CD4-positive, alpha-beta T cell treated with Interleukin-21 for 1 hour (primary cell): ENCODE measurements at regions not wholly inside any gene's neighbourhood (a gene's known extent, or its start where the extent isn't known, plus 50 kb on each side); places are given as distances from the start of the nearest gene placed in this dataset.
"Not testable (repeated sequence)": the region's sequence is repeated elsewhere in the genome, so short reads cannot be mapped to it uniquely, and the experiment has no call there.

Source experiments
- DNase-seq: peaks from one replicate; pipeline ENCODE4 v3.0.0-alpha.2; 2020

DNA sequence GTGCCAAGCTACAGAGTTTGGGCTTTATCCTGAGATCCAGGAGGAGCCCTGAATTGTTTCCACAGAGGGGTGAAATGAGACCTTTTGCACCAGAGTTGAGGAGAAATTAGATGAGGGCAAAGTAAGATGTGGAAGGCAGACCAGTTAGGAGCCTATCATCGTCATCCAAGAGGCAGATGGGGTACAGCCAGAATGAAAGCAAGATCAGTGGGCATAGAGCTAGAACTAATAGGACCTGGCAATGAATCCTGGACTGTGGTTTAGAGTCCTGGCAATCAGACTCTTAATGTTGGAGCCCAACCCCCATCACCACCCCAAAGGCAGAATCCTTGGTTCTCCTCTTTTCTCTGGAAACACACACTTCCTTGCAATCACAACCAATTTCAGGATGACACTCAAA, 166.6 kb upstream of the HMGA2 start:
- DNase-seq: no peak

GRCh38 chr12:65658360-65658759, 165.9 kb upstream of the HMGA2 start:
- no peak for DNase-seq

- DNase-seq: no peak
Measured at GRCh38 chr12:65659681-65660080, 164.6 kb upstream of the HMGA2 start.

GRCh38 chr12:65660096-65660495, 164.2 kb upstream of the HMGA2 start:
- DNase-seq: no peak

DNA sequence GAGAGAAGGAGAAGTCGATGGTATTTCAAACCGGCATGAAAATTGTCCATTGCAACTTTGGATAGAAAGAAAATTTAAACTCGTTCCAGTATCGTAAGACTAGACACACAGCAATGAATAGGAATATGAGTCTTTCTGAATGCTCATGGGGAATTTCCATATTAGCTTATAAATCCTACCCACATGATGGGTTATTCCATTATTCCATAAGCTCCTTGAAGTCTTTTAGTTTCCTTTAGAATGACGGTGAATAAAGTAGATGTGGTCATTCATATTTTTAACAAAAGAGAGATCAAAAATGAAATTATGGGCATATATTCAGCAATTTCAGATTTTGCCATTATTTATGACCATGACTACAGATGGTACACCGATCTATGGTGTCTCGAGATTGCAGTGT, 163.4 kb upstream of the HMGA2 start:
- no peak for DNase-seq

DNA sequence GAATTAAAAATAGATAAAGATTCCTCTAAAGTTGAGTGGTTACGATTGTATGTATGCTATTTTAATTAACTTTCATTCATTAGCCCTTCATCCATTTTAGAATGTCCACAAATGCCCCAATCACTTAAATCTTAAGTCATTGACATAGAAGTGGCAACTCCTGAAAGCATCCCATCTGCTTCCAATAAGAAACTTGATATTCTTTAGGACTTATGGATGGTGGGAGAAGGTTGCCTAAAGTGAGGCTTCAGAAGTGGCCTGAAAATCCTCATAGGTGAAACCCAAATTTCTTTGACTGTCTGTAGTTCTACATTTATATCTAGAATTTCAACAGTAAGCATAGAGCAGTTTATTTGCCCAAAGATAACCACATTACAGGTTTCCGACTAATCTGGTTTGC, 161.7 kb upstream of the HMGA2 start:
- no peak for DNase-seq

- DNase-seq: no peak
Measured at GRCh38 chr12:65663097-65663496, 161.2 kb upstream of the HMGA2 start.

- no peak for DNase-seq
Measured at GRCh38 chr12:65663648-65664047, 160.6 kb upstream of the HMGA2 start.

- DNase-seq: no peak
Measured at GRCh38 chr12:65664715-65665250, 159.5 kb upstream of the HMGA2 start.

DNA sequence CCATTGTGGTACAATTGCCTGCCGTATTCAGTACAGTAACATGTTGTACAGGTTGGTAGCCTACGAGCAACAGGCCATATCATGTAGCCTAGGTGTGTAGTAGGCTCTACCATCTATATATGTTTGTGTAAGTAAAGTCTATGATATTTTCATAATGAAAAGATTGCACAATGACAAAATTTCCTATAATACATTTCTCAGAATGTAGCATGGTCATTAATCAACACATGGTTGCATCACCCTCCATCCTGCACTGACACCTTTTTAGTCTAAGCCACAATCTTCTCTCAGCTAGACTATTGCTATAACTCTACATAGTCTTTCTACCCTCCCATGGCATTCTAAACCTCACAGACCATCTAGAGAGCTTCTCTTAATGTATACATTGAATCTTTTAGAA, 158.5 kb upstream of the HMGA2 start:
- no peak for DNase-seq

DNA sequence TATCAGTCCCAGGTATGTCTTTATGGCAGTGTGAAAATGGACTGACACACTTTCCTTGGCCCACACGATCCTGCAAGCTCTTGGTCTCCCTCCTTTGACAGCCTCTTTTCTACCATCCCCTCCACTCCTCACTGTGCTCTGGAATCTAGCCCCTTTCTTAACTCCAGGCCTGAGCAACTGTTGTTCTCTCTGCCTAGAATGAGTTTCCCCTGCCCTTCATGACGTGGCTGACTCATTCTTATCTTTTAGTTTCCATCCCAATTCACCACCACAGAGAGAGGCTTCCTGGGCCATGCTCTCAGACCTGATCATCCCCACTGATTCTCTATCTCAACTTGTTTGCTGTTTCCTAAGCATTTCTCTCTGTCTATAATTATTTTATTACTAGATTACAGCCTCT, 157.4 kb upstream of the HMGA2 start:
- no peak for DNase-seq

- no peak for DNase-seq
Measured at GRCh38 chr12:65667932-65668331, 156.4 kb upstream of the HMGA2 start.

DNA sequence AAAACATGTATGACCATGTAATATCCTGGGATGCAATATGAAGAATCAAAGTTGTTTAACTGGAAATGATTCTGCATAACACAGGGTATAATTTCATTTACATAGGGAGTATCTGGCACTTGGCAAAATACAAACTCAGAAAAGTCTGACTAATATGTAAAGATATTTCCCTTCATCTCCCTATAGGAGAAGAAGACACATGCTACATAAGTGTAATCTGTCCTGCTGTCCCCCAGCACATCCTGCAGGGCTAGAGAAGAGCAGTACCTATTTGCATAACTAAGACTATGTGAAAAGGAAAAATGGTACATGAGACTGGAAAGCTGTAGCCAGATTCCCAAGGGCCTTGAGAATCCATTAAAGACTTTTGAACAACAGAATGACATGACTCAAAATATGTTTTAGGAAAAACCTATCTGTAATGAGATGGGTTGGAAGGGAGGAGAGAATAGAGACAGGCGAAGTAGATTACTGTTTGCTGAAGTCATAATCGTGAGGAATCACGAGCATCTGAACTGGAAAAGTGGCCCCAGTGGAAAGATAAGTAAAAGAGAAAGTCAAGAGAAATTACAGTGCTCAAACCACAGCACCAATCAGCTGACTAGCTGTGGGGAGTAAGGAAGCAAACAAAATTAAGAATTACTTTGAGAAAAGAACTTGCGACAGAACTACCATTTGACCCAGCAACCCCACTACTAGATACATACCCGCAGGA, 155.1 kb upstream of the HMGA2 start:
- DNase-seq: no peak

DNA sequence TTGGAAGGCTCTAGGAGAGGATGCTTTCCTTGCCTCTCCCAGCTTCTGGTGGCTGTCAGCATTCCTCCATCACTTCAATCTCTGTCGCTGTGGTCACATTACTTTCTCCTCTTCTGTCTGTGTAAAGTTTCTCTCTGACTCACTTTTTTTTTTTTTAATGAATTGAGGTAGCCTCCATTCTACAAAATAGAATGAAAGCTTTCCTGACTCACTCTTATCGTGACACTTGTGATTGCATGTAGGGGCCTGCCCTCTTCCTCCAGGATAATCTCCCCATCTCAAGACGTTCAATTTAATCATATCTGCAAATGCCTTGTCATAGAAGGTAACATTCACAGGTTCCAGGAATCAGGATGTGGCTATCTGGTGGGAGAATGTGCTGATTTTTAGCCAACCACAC, 153.5 kb upstream of the HMGA2 start:
- DNase-seq: no peak

DNA sequence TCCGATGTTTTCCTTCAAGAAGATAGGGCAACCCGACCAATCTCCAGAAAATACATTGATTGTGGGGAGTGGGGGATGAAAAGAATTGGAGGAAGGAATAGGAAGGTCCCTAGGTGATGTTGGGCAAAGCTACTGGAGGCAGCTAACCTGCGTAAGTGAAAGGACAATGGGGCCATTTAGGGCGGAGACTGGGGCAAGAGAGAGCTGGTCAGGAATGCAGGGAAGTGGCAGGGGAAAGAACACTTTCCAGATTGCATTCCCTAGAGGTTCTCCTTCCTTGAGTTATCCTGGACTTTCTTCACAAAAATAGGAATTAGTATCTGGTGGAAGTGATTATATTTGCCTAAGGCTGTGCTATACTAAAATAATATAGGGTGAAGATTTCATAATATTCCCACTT, 151.8 kb upstream of the HMGA2 start:
- DNase-seq: no peak

DNA sequence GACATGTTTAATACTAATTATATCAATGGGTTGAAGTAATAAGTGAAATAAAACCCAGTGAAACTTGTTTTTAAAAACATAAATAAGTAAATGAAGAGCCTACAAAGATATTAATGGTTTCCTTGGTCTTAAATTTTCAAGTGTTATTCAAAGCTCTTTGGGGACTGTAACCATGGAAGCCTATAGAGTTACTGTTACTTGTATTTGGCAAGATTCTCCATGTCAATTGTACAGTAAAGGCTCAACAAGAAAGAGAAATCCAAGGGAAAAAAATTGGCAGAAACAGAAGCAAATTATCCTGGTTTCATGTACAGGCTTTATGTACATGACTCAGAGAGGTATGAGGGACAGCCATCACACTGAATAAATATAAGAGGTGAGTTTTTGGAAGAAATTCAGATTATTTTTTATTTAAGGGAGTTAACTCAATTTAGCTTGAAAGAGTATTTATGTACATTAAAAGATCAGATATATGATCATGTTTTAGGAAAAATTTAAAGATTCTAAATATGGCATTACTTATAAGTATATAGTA, 151.1 kb upstream of the HMGA2 start:
- no peak for DNase-seq

DNA sequence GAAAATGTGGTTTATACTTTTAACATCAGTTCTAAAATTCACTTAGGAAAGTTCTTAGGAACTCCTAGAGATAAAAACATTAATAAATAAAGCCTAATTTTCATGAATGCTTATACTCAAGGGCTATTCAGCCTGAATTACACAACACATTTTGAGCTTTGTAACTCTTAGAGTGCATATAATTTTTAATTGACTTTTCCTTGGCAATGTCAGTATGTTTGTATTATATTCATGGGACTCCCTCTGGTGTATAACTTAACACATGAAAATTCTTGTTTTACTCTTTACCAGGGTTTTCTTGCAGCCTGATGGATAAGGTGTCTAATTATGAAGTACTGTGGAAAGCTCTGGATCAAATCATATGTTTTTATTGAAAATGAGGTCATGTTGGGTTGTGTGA, 150.6 kb upstream of the HMGA2 start:
- no peak for DNase-seq

GRCh38 chr12:65675141-65675621, 149.1 kb upstream of the HMGA2 start:
- DNase-seq: no peak

DNA sequence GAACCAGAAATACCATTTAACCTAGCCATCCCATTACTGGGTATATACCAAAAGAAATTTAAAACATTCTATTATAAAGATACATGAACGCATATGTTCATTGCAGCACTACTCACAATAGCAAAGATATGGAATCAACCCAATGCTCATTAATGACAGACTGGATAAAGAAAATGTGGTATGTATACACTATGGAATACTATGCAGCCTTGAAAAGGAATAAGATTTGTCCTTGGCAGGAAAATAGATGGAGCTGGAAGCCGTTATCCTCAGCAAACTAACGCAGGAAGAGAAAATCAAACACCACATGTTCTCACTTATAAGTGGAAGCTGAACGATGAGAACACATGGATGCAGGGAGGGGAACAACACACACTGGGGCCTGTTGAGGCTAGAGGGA, 146.1 kb upstream of the HMGA2 start:
- not testable (repeated sequence) for DNase-seq

DNA sequence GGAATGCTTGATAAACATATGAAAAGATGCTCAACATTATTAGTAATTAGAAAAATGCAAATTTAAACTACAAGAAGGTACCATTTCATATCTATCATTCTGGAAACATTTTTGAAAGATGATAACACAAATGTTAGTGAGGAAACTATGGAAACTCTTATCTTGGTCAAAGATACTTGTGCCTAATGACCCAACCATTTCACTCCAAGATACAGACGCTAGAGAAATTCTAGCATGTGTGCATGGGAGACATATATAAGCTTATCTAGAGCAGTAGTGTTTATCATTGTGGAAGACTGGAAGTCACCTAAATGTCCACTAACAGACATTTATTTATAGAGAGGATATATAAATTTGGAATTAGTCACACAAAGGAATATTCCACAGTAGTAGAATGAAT, 143.1 kb upstream of the HMGA2 start:
- DNase-seq: no peak

DNA sequence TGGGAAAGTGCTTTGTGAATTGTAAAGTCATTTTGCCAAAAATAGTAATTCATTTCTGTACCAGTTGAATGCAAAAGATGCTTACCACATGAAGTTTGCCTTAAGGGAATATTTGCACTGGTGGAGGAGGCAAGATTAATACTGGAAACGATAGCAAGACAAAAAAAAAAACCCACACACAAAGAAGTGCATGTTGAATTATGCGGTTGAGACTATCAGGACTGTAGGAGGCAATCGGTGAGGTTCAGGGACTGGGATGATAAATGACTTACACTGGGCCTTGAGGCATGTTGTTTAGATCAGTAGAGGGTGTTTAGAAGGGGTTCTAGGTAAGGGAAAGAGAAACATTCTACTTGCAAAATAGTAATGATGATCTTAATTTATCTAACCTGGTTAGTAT, 142.2 kb upstream of the HMGA2 start:
- no peak for DNase-seq

DNA sequence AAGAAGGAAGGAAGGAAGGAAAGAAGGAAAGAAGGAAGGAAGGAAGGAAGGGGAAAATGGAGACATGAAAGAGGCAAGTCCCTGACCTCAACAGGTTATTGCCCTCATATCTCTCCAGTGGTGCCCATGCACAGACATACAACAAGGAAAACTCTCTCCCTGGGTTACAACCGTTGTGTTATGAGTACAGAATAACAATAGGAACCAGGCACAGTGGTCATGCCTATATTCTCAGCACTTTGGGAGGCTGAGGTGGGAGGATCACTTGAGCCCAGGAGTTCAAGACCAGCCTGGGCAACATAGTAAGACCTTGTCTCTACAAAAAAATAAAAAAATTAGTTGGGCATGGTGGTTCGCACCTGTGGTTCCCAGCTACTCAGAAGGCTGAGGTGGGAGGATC, 139.4 kb upstream of the HMGA2 start:
- DNase-seq: no peak

- DNase-seq: no peak
Measured at GRCh38 chr12:65685514-65685913, 138.8 kb upstream of the HMGA2 start.

GRCh38 chr12:65689508-65689907, 134.8 kb upstream of the HMGA2 start:
- no peak for DNase-seq

DNA sequence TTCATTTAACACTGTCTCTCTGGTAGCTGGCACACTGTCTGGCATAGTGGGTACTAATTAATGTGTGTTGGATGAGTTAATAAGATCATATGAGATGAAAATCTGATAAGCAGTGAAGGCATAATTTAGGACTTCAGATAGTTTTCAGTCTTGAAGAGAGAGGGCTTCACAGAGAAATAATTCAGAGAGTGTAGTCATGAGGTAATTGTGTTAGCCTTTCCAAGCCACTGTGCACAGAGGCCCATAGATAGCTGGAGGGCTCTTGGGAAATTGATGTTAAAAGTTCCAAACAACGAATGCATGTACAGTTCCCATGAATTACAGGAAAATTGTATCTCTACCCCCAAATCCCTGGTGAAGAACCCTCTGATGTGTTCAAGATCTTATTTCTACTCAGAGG, 133.8 kb upstream of the HMGA2 start:
- no peak for DNase-seq
